Endodermal cell (in vitro differentiated cells): ENCODE measurements at regions not wholly inside any gene's neighbourhood (a gene's known extent, or its start where the extent isn't known, plus 50 kb on each side); places are given as distances from the start of the nearest gene placed in this dataset.
A peak's percentile ranks its signal among the peaks of the same experiment; 100 is the strongest.

Experiments used
- DNase-seq: peaks from one replicate; pipeline ENCODE4 v3.0.0-alpha.2; 2017
- H3K27ac ChIP-seq: 2 replicates; pipeline ENCODE4 v1.5.1; 2013; ENCODE audit warnings: mild to moderate bottlenecking, low read depth, low read length, moderate library complexity
- H3K27me3 ChIP-seq: 2 replicates; pipeline ENCODE4 v1.6.1; 2013; ENCODE audit warnings: mild to moderate bottlenecking, low read length, moderate library complexity; ENCODE audit not compliant: insufficient read depth, control insufficient read depth, poor library complexity, severe bottlenecking
- H3K36me3 ChIP-seq: 2 replicates; pipeline ENCODE4 v1.7.0; 2013; ENCODE audit warnings: mild to moderate bottlenecking, low read length, moderate library complexity; ENCODE audit not compliant: control insufficient read depth, insufficient read depth
- H3K4me1 ChIP-seq: one replicate; pipeline ENCODE4 v1.7.0; 2013; ENCODE audit warnings: low read length; ENCODE audit not compliant: control insufficient read depth, insufficient read depth
- H3K4me3 ChIP-seq: 2 replicates; pipeline ENCODE4 v1.5.1; 2013; ENCODE audit warnings: mild to moderate bottlenecking, low read length, moderate library complexity
- H3K9ac ChIP-seq: 2 replicates; pipeline ENCODE4 v1.6.1; 2013; ENCODE audit warnings: mild to moderate bottlenecking, low read length, moderate library complexity; ENCODE audit not compliant: poor library complexity, severe bottlenecking; ENCODE audit errors: extremely low read depth
- H3K9me3 ChIP-seq: 2 replicates; pipeline ENCODE4 v1.6.1; 2013; ENCODE audit warnings: mild to moderate bottlenecking, low read length, moderate library complexity; ENCODE audit not compliant: control insufficient read depth
- H3K27ac Mint-ChIP-seq: 2 replicates; pipeline ENCODE4 v1.8.0; 2020; ENCODE audit warnings: mixed read lengths
- H3K27me3 Mint-ChIP-seq: 2 replicates; pipeline ENCODE4 v1.8.0; 2021; ENCODE audit warnings: mild to moderate bottlenecking, mixed read lengths; ENCODE audit not compliant: insufficient read depth
- H3K36me3 Mint-ChIP-seq: 2 replicates; pipeline ENCODE4 v1.8.0; 2020; ENCODE audit warnings: low read depth, mixed read lengths
- H3K4me1 Mint-ChIP-seq: 2 replicates; pipeline ENCODE4 v1.8.0; 2020; ENCODE audit warnings: mixed read lengths
- H3K4me3 Mint-ChIP-seq: 2 replicates; pipeline ENCODE4 v1.8.0; 2020; ENCODE audit warnings: mild to moderate bottlenecking, moderate library complexity, mixed read lengths
- H3K9me3 Mint-ChIP-seq: 2 replicates; pipeline ENCODE4 v1.8.0; 2020; ENCODE audit warnings: mild to moderate bottlenecking, mixed read lengths
- WGBS, 2 experiments: methylation state at CpG; one replicate each; pipeline versions ENCODE4 v1.1.5 to v1.1.7; 2013; ENCODE audit warnings: missing lambda C conversion rate in 2 of 2, mixed read lengths in 1 of 2; ENCODE audit not compliant: insufficient coverage in 1 of 2, insufficient read length in 1 of 2; 5-methylcytosine and 5-hydroxymethylcytosine counted together
- TF ChIP-seq, protein P1 (sequence below): fragments of 200-600 bp; sonication (generic); conservative IDR thresholded peaks from 2 replicates; pipeline ENCODE4 v1.5.0; 2021; ENCODE audit warnings: antibody characterized with exemption, mild to moderate bottlenecking

DNA sequence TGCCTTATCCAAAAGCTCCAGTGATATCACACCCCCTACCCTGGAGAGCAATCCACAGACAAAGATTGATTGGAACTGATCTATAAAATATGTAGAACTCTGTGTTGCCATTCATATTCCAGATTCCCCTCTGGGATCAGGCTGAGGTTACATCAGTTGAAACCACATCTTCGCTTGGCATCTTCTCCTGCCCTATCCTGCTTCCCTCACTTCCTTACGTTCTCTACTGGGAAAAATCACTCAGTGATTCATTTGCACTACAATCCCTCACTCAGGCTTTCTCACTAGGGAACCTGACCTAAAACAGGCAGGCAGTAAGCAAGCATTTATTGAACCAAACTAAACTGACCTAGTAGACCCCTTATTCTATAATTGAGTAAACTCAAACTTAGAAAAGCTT lies 111.7 kb downstream of the ESM1 start:
- Histone ChIP-seq H3K9me3 (no peaks in the 10 kb centered on the region), H3K27ac (peak overlapping the region; percentile 18), H3K4me1 (no peaks in the 10 kb centered on the region), H3K27me3 (peaks cover 67% of the 10 kb centered on the region), H3K9ac (no peak overlapping the region), H3K4me3 (no peak overlapping the region), H3K36me3 (no peaks in the 10 kb centered on the region)
- H3K9me3 Mint-ChIP-seq: no peaks in the 10 kb centered on the region
- H3K27me3 Mint-ChIP-seq: peaks cover 70% of the 10 kb centered on the region
- 71 to 80% methylated on average over 2 of the region's 2 CpGs for WGBS, 2 experiments
- H3K4me3 Mint-ChIP-seq: no peak overlapping the region
- H3K4me1 Mint-ChIP-seq: peaks cover 59% of the 10 kb centered on the region
- TF ChIP-seq, protein P1, sequence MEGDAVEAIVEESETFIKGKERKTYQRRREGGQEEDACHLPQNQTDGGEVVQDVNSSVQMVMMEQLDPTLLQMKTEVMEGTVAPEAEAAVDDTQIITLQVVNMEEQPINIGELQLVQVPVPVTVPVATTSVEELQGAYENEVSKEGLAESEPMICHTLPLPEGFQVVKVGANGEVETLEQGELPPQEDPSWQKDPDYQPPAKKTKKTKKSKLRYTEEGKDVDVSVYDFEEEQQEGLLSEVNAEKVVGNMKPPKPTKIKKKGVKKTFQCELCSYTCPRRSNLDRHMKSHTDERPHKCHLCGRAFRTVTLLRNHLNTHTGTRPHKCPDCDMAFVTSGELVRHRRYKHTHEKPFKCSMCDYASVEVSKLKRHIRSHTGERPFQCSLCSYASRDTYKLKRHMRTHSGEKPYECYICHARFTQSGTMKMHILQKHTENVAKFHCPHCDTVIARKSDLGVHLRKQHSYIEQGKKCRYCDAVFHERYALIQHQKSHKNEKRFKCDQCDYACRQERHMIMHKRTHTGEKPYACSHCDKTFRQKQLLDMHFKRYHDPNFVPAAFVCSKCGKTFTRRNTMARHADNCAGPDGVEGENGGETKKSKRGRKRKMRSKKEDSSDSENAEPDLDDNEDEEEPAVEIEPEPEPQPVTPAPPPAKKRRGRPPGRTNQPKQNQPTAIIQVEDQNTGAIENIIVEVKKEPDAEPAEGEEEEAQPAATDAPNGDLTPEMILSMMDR: no peak
- no peaks in the 10 kb centered on the region for H3K36me3 Mint-ChIP-seq
- H3K27ac Mint-ChIP-seq: no peak overlapping the region
- DNase-seq: no peak

- Mint-ChIP-seq H3K27me3 (peaks cover 74% of the 10 kb centered on the region), H3K4me3 (no peak overlapping the region), H3K4me1 (peaks cover 59% of the 10 kb centered on the region), H3K36me3 (no peaks in the 10 kb centered on the region), H3K27ac (no peak overlapping the region), H3K9me3 (no peaks in the 10 kb centered on the region)
- H3K36me3 ChIP-seq: no peaks in the 10 kb centered on the region
- H3K9me3 ChIP-seq: no peaks in the 10 kb centered on the region
- no peak overlapping the region for H3K4me3 ChIP-seq
- no peak overlapping the region for H3K9ac ChIP-seq
- TF ChIP-seq, protein P1: no peak
- 54% methylated on average over 1 of the region's 1 CpG; no CpG with 5 or more reads in 1 of the 2 experiments for WGBS, 2 experiments
- H3K4me1 ChIP-seq: no peaks in the 10 kb centered on the region
- peak; percentile 50 for DNase-seq
- H3K27ac ChIP-seq: no peak overlapping the region
- peaks cover 76% of the 10 kb centered on the region for H3K27me3 ChIP-seq
These were observed 112.6 kb downstream of the ESM1 start for GRCh38 chr5:54872810-54873209.

- H3K27me3 ChIP-seq: peaks cover 68% of the 10 kb centered on the region
- peaks cover 43% of the 10 kb centered on the region for H3K4me1 Mint-ChIP-seq
- H3K4me1 ChIP-seq: no peaks in the 10 kb centered on the region
- H3K9me3 Mint-ChIP-seq: peaks cover 6% of the 10 kb centered on the region
- no peak overlapping the region for H3K9ac ChIP-seq
- no peak overlapping the region for H3K27ac Mint-ChIP-seq
- no peaks in the 10 kb centered on the region for H3K9me3 ChIP-seq
- WGBS, 2 experiments: 94 to 96% methylated on average over 2 to 3 of the region's 3 CpGs
- peaks cover 70% of the 10 kb centered on the region for H3K27me3 Mint-ChIP-seq
- no peaks in the 10 kb centered on the region for H3K36me3 Mint-ChIP-seq
- no peak overlapping the region for H3K4me3 ChIP-seq
- H3K36me3 ChIP-seq: no peaks in the 10 kb centered on the region
- H3K4me3 Mint-ChIP-seq: no peak overlapping the region
- no peak for DNase-seq
- TF ChIP-seq, protein P1: no peak
- no peak overlapping the region for H3K27ac ChIP-seq
These were observed 115.1 kb downstream of the ESM1 start for GRCh38 chr5:54870271-54870670.
